ENCODE measurements at regions not wholly inside any gene's neighbourhood (a gene's known extent, or its start where the extent isn't known, plus 50 kb on each side); places are given as distances from the start of the nearest gene placed in this dataset.

GRCh38 chr13:106867249-106867648, 299.3 kb upstream of the ARGLU1 start:
- no TSS peak for BruUV-seq (replicated peaks)
- intact Hi-C loops (cut with micrococcal nuclease): no loop called here
- no peaks in the 10 kb centered on the region for H3K27me3 Mint-ChIP-seq (ENCODE audit: insufficient read depth, unreplicated experiment)
- no peak overlapping the region for H3K27ac Mint-ChIP-seq (ENCODE audit: low read depth, unreplicated experiment)
- H3K36me3 Mint-ChIP-seq (ENCODE audit: insufficient read depth, unreplicated experiment): no peaks in the 10 kb centered on the region
- CTCF ChIA-PET: interaction anchor here (0.6 to 0.7 kb wide), 2 partner anchors 246 to 302 kb away, joined by 3 to 4 read pairs; no protein-coding TSS in a partner anchor
- no peak overlapping the region for H3K4me3 Mint-ChIP-seq (ENCODE audit: unreplicated experiment)
- no peaks in the 10 kb centered on the region for H3K9me3 Mint-ChIP-seq (ENCODE audit: unreplicated experiment)
- POLR2A ChIA-PET: no interaction called here
- no peaks in the 10 kb centered on the region for H3K4me1 Mint-ChIP-seq (ENCODE audit: insufficient read depth, unreplicated experiment)
- TF ChIP-seq, protein P1, sequence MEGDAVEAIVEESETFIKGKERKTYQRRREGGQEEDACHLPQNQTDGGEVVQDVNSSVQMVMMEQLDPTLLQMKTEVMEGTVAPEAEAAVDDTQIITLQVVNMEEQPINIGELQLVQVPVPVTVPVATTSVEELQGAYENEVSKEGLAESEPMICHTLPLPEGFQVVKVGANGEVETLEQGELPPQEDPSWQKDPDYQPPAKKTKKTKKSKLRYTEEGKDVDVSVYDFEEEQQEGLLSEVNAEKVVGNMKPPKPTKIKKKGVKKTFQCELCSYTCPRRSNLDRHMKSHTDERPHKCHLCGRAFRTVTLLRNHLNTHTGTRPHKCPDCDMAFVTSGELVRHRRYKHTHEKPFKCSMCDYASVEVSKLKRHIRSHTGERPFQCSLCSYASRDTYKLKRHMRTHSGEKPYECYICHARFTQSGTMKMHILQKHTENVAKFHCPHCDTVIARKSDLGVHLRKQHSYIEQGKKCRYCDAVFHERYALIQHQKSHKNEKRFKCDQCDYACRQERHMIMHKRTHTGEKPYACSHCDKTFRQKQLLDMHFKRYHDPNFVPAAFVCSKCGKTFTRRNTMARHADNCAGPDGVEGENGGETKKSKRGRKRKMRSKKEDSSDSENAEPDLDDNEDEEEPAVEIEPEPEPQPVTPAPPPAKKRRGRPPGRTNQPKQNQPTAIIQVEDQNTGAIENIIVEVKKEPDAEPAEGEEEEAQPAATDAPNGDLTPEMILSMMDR (IDR thresholded peaks at IDR 0.05; ENCODE audit: unreplicated experiment): no peak
- DNase-seq (ENCODE audit: unreplicated experiment): no peak

GRCh38 chr13:106865716-106866440, 297.9 kb upstream of the ARGLU1 start:
- no peak overlapping the region for H3K4me3 Mint-ChIP-seq (ENCODE audit: unreplicated experiment)

GRCh38 chr13:106859533-106859904, 291.6 kb upstream of the ARGLU1 start:
- Mint-ChIP-seq H3K4me1 (ENCODE audit: insufficient read depth, unreplicated experiment) (no peaks in the 10 kb centered on the region), H3K4me3 (ENCODE audit: unreplicated experiment) (no peak overlapping the region), H3K9me3 (ENCODE audit: unreplicated experiment) (no peaks in the 10 kb centered on the region), H3K27me3 (ENCODE audit: insufficient read depth, unreplicated experiment) (no peaks in the 10 kb centered on the region), H3K27ac (ENCODE audit: low read depth, unreplicated experiment) (no peak overlapping the region), H3K36me3 (ENCODE audit: insufficient read depth, unreplicated experiment) (no peaks in the 10 kb centered on the region)
- DNase-seq (ENCODE audit: unreplicated experiment): no peak
- BruUV-seq (replicated peaks): no TSS peak
- intact Hi-C loops (cut with micrococcal nuclease): loop anchor here (10.0 kb wide), 1 partner anchor 215 kb away; no protein-coding TSS in a partner anchor
- TF ChIP-seq, protein P1 (IDR thresholded peaks at IDR 0.05; ENCODE audit: unreplicated experiment): no peak
- ChIA-PET POLR2A (no interaction called here), CTCF (interaction anchor here (0.9 kb wide), 1 partner anchor 24 kb away, joined by 4 read pairs; no protein-coding TSS in a partner anchor)

More at GRCh38 chr13:106865716-106866440, 297.9 kb upstream of the ARGLU1 start:
- DNase-seq (ENCODE audit: unreplicated experiment): no peak
- intact Hi-C loops (cut with micrococcal nuclease): no loop called here
- Mint-ChIP-seq H3K9me3 (ENCODE audit: unreplicated experiment) (no peaks in the 10 kb centered on the region), H3K27ac (ENCODE audit: low read depth, unreplicated experiment) (no peak overlapping the region), H3K27me3 (ENCODE audit: insufficient read depth, unreplicated experiment) (no peaks in the 10 kb centered on the region), H3K4me1 (ENCODE audit: insufficient read depth, unreplicated experiment) (no peaks in the 10 kb centered on the region), H3K36me3 (ENCODE audit: insufficient read depth, unreplicated experiment) (no peaks in the 10 kb centered on the region)
- ChIA-PET POLR2A (no interaction called here), CTCF (no interaction called here)
- no TSS peak for BruUV-seq (replicated peaks)
- TF ChIP-seq, protein P1 (IDR thresholded peaks at IDR 0.05; ENCODE audit: unreplicated experiment): no peak

GRCh38 chr13:106858903-106859532, 291.1 kb upstream of the ARGLU1 start:
- no peak for DNase-seq (ENCODE audit: unreplicated experiment)
- BruUV-seq (replicated peaks): no TSS peak
- Mint-ChIP-seq H3K27me3 (ENCODE audit: insufficient read depth, unreplicated experiment) (no peaks in the 10 kb centered on the region), H3K4me1 (ENCODE audit: insufficient read depth, unreplicated experiment) (no peaks in the 10 kb centered on the region), H3K4me3 (ENCODE audit: unreplicated experiment) (no peak overlapping the region), H3K9me3 (ENCODE audit: unreplicated experiment) (no peaks in the 10 kb centered on the region), H3K27ac (ENCODE audit: low read depth, unreplicated experiment) (no peak overlapping the region), H3K36me3 (ENCODE audit: insufficient read depth, unreplicated experiment) (no peaks in the 10 kb centered on the region)
- TF ChIP-seq, protein P1 (IDR thresholded peaks at IDR 0.05; ENCODE audit: unreplicated experiment): no peak
- intact Hi-C loops (cut with micrococcal nuclease): loop anchor here (10.0 kb wide), 1 partner anchor 214 kb away; no protein-coding TSS in a partner anchor
- CTCF ChIA-PET: no interaction called here
- POLR2A ChIA-PET: no interaction called here

Measured in MCF 10A (cell line).